ENCODE measurements at regions not wholly inside any gene's neighbourhood (a gene's known extent, or its start where the extent isn't known, plus 50 kb on each side); places are given as distances from the start of the nearest gene placed in this dataset.

DNA sequence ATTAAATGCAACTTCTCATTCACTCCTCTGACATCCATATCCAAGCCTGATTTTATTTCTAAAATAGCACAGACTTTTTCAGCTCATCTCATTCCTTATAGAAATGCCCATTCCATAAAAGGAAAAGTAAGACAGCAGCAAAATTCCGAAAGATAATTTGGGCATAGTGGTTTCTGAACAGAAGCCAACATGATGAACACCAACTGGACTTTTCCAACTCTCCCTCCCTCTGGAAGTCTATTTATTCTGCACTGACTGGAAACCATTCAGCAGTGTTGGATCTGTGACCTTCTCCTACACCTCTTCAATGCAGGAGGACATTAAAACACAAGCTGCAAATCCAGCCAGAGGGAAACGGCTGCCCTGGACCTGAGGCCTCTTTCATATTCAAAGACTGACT lies 306.2 kb upstream of the NT5E start:
- Histone ChIP-seq H3K4me3 (no peak overlapping the region), H3K4me1 (ENCODE audit: insufficient read depth) (no peaks in the 10 kb centered on the region), H3K36me3 (no peaks in the 10 kb centered on the region), H3K27me3 (no peaks in the 10 kb centered on the region), H3K9me3 (no peaks in the 10 kb centered on the region), H3K27ac (no peak overlapping the region)
- TF ChIP-seq EP300 (IDR thresholded peaks at IDR 0.05) (no peak), POLR2A (IDR thresholded peaks at IDR 0.05) (no peak)
- TF ChIP-seq, protein P1, sequence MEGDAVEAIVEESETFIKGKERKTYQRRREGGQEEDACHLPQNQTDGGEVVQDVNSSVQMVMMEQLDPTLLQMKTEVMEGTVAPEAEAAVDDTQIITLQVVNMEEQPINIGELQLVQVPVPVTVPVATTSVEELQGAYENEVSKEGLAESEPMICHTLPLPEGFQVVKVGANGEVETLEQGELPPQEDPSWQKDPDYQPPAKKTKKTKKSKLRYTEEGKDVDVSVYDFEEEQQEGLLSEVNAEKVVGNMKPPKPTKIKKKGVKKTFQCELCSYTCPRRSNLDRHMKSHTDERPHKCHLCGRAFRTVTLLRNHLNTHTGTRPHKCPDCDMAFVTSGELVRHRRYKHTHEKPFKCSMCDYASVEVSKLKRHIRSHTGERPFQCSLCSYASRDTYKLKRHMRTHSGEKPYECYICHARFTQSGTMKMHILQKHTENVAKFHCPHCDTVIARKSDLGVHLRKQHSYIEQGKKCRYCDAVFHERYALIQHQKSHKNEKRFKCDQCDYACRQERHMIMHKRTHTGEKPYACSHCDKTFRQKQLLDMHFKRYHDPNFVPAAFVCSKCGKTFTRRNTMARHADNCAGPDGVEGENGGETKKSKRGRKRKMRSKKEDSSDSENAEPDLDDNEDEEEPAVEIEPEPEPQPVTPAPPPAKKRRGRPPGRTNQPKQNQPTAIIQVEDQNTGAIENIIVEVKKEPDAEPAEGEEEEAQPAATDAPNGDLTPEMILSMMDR (IDR thresholded peaks at IDR 0.05) = no peak
- intact Hi-C loops (cut with DNase I) = no loop called here
- 19% methylated on average over 2 of the region's 2 CpGs for WGBS, 3 donors
- DNase-seq = no peak

- Histone ChIP-seq H3K36me3 (no peaks in the 10 kb centered on the region), H3K4me3 (no peak overlapping the region), H3K4me1 (ENCODE audit: insufficient read depth) (no peaks in the 10 kb centered on the region), H3K9me3 (no peaks in the 10 kb centered on the region), H3K27ac (no peak overlapping the region), H3K27me3 (no peaks in the 10 kb centered on the region)
- no peak for TF ChIP-seq POLR2A (IDR thresholded peaks at IDR 0.05)
- TF ChIP-seq, protein P1 (IDR thresholded peaks at IDR 0.05) = no peak
- no peak for TF ChIP-seq EP300 (IDR thresholded peaks at IDR 0.05)
- intact Hi-C loops (cut with DNase I) = no loop called here
- WGBS, 3 donors = 57 to 64% (median 58%) methylated on average over 1 of the region's 1 CpG
- DNase-seq = no peak
Measured at GRCh38 chr6:85137865-85138264, 312.0 kb upstream of the NT5E start.

DNA sequence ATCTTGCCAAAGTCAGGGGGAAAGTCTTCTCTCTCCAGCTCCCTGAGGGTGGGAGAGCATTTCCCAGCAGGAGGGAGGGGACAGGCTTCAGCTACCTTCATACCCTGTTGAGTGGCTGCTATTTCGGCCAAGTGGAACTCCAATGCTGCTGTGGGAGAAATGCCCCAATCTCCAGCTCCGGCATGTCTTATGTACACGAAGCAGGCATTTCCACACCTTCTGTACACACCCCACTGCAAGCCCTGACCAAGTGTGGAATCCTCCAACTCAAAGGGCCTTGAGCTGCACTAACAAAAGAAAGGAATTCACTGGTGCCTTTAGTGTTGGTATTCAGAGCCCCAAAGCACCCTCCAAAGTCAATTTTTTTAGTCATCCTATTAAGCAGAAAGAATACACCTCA lies 313.6 kb upstream of the NT5E start:
- TF ChIP-seq EP300 (IDR thresholded peaks at IDR 0.05) (no peak), POLR2A (IDR thresholded peaks at IDR 0.05) (no peak)
- Histone ChIP-seq H3K27me3 (no peaks in the 10 kb centered on the region), H3K9me3 (no peaks in the 10 kb centered on the region), H3K4me1 (ENCODE audit: insufficient read depth) (no peaks in the 10 kb centered on the region), H3K4me3 (no peak overlapping the region), H3K36me3 (no peaks in the 10 kb centered on the region), H3K27ac (no peak overlapping the region)
- WGBS, 3 donors = 81 to 85% (median 82%) methylated on average over 3 of the region's 3 CpGs
- intact Hi-C loops (cut with DNase I) = no loop called here
- DNase-seq = no peak

- H3K36me3 ChIP-seq = no peaks in the 10 kb centered on the region
- 6 to 19% (median 13%) methylated on average over 1 of the region's 1 CpG for WGBS, 3 donors
- H3K27ac ChIP-seq = no peak overlapping the region
- TF ChIP-seq POLR2A (IDR thresholded peaks at IDR 0.05) (no peak), EP300 (IDR thresholded peaks at IDR 0.05) (no peak)
- TF ChIP-seq, protein P1 (IDR thresholded peaks at IDR 0.05) = no peak
- intact Hi-C loops (cut with DNase I) = no loop called here
- no peak overlapping the region for H3K4me3 ChIP-seq
- no peaks in the 10 kb centered on the region for H3K4me1 ChIP-seq (ENCODE audit: insufficient read depth)
- no peaks in the 10 kb centered on the region for H3K27me3 ChIP-seq
- no peak for DNase-seq
- H3K9me3 ChIP-seq = no peaks in the 10 kb centered on the region
Measured at GRCh38 chr6:85135376-85136094, 314.3 kb upstream of the NT5E start.

DNA sequence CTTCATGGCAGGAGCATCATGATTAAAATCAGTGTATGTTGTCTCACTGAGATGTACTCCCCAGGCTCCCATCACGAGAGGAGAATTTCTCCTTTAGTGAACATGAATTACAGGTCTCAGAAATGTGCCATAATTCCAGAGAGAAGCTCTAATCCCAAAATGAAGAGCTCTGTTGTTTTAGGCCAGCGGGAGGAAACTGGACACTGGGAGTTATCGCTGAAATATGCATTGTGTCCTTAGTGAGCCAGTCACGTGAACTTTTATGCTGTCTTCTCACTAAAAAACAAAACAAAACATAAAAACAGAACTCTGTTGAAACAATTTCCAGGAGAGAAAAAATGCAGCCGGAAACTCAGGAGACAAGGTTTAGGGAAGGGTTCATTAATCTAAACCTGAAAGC lies 315.7 kb upstream of the NT5E start:
- no peaks in the 10 kb centered on the region for H3K4me1 ChIP-seq (ENCODE audit: insufficient read depth)
- 11 to 17% (median 15%) methylated on average over 5 of the region's 5 CpGs for WGBS, 3 donors
- no peak for DNase-seq
- TF ChIP-seq EP300 (IDR thresholded peaks at IDR 0.05) = no peak
- TF ChIP-seq, protein P1 (IDR thresholded peaks at IDR 0.05) = no peak
- H3K27ac ChIP-seq = no peak overlapping the region
- no peaks in the 10 kb centered on the region for H3K9me3 ChIP-seq
- no peak overlapping the region for H3K4me3 ChIP-seq
- no peaks in the 10 kb centered on the region for H3K27me3 ChIP-seq
- no peaks in the 10 kb centered on the region for H3K36me3 ChIP-seq
- intact Hi-C loops (cut with DNase I) = no loop called here

Measured in ovary (tissue), 7 donors.